ENCODE measurements at regions not wholly inside any gene's neighbourhood (a gene's known extent, or its start where the extent isn't known, plus 50 kb on each side); places are given as distances from the start of the nearest gene placed in this dataset.

GRCh38 chr6:94623586-94623985 lies 953.7 kb upstream of the MANEA start:
- DNase-seq (no peak), ATAC-seq (no peak)

GRCh38 chr6:94622783-94623182 lies 954.6 kb upstream of the MANEA start:
- Histone ChIP-seq H3K9me3 (no peaks in the 10 kb centered on the region), H3K27ac (no peak overlapping the region), H3K36me3 (no peaks in the 10 kb centered on the region), H3K4me3 (no peak overlapping the region), H3K4me1 (no peaks in the 10 kb centered on the region), H3K27me3 (no peaks in the 10 kb centered on the region)
- intact Hi-C loops (cut with DNase I; ENCODE audit: low total_unique reads), result no loop called here
- DNase-seq (no peak), ATAC-seq (no peak)
- in situ Hi-C loops (cut with MboI; ENCODE audit: low sequenced_read_pairs in 4 of 4), result no loop called here
- TF ChIP-seq CTCF (IDR thresholded peaks at IDR 0.05 in 4 of 5, conservative IDR thresholded peaks at IDR 0.05 in 1 of 5) (no peak), POLR2A (IDR thresholded peaks at IDR 0.05) (no peak)

More at GRCh38 chr6:94623586-94623985, 953.7 kb upstream of the MANEA start:
- H3K4me3 ChIP-seq, result no peak overlapping the region
- no peak for TF ChIP-seq POLR2A (IDR thresholded peaks at IDR 0.05)
- TF ChIP-seq CTCF (IDR thresholded peaks at IDR 0.05 in 4 of 5, conservative IDR thresholded peaks at IDR 0.05 in 1 of 5), result no peak
- no peak overlapping the region for H3K27ac ChIP-seq
- intact Hi-C loops (cut with DNase I; ENCODE audit: low total_unique reads) (no loop called here), in situ Hi-C loops (cut with MboI; ENCODE audit: low sequenced_read_pairs in 4 of 4) (no loop called here)
- H3K27me3 ChIP-seq, result no peaks in the 10 kb centered on the region
- no peaks in the 10 kb centered on the region for H3K9me3 ChIP-seq
- no peaks in the 10 kb centered on the region for H3K4me1 ChIP-seq
- no peaks in the 10 kb centered on the region for H3K36me3 ChIP-seq

GRCh38 chr6:94600636-94601035 lies 976.7 kb upstream of the MANEA start:
- H3K27ac ChIP-seq, result no peak overlapping the region
- in situ Hi-C loops (cut with MboI; ENCODE audit: low sequenced_read_pairs in 4 of 4) (no loop called here), intact Hi-C loops (cut with DNase I; ENCODE audit: low total_unique reads) (no loop called here)
- DNase-seq, result no peak
- H3K9me3 ChIP-seq, result no peaks in the 10 kb centered on the region
- no peak for TF ChIP-seq CTCF (IDR thresholded peaks at IDR 0.05 in 4 of 5, conservative IDR thresholded peaks at IDR 0.05 in 1 of 5)
- TF ChIP-seq POLR2A (IDR thresholded peaks at IDR 0.05), result no peak
- H3K27me3 ChIP-seq, result no peaks in the 10 kb centered on the region
- no peaks in the 10 kb centered on the region for H3K4me1 ChIP-seq
- no peaks in the 10 kb centered on the region for H3K36me3 ChIP-seq
- H3K4me3 ChIP-seq, result no peak overlapping the region
- ATAC-seq, result no peak

GRCh38 chr6:94597487-94597886 lies 979.8 kb upstream of the MANEA start:
- Histone ChIP-seq H3K27ac (no peak overlapping the region), H3K4me3 (no peak overlapping the region), H3K4me1 (no peaks in the 10 kb centered on the region), H3K36me3 (no peaks in the 10 kb centered on the region), H3K27me3 (no peaks in the 10 kb centered on the region), H3K9me3 (no peaks in the 10 kb centered on the region)
- DNase-seq (no peak), ATAC-seq (no peak)
- intact Hi-C loops (cut with DNase I; ENCODE audit: low total_unique reads) (no loop called here), in situ Hi-C loops (cut with MboI; ENCODE audit: low sequenced_read_pairs in 4 of 4) (no loop called here)
- no peak for TF ChIP-seq POLR2A (IDR thresholded peaks at IDR 0.05)
- TF ChIP-seq CTCF (IDR thresholded peaks at IDR 0.05 in 4 of 5, conservative IDR thresholded peaks at IDR 0.05 in 1 of 5), result no peak

GRCh38 chr6:94590416-94590815 lies 986.9 kb upstream of the MANEA start:
- in situ Hi-C loops (cut with MboI; ENCODE audit: low sequenced_read_pairs in 4 of 4), result no loop called here
- no peak for TF ChIP-seq CTCF (IDR thresholded peaks at IDR 0.05 in 4 of 5, conservative IDR thresholded peaks at IDR 0.05 in 1 of 5)
- TF ChIP-seq POLR2A (IDR thresholded peaks at IDR 0.05), result no peak
- DNase-seq, result no peak

More at GRCh38 chr6:94590416-94590815, 986.9 kb upstream of the MANEA start:
- Histone ChIP-seq H3K36me3 (no peaks in the 10 kb centered on the region), H3K27me3 (no peaks in the 10 kb centered on the region), H3K4me1 (no peaks in the 10 kb centered on the region), H3K9me3 (no peaks in the 10 kb centered on the region), H3K27ac (no peak overlapping the region), H3K4me3 (no peak overlapping the region)
- intact Hi-C loops (cut with DNase I; ENCODE audit: low total_unique reads), result no loop called here
- ATAC-seq, result no peak

All from gastrocnemius medialis (tissue), 4 donors.